ENCODE measurements at regions not wholly inside any gene's neighbourhood (a gene's known extent, or its start where the extent isn't known, plus 50 kb on each side); places are given as distances from the start of the nearest gene placed in this dataset.

DNA sequence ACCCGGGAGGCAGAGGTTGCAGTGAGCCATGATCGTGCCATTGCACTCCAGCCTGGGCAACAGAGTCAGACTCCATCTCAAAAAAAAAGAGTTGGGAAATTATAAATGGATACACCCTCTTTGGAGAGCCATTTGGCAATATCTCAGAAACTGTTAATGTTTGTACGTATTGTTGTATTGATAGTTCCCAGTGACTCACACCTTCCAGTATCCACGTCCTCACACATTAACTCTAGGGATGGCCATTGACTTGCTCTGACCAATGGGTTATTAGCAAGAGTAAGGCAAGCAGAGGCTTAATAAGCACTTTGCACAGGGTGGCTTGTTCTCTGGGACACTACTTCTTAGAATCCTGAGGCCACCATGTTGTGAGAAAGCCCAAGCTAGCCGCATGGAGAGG is 107.6 kb upstream of the LHX1 start:
- H2BK15ac ChIP-seq (ENCODE audit: low read depth, poor library complexity, severe bottlenecking): no peak overlapping the region
- H2BK5ac ChIP-seq (ENCODE audit: low read depth, low read length, poor library complexity, severe bottlenecking): no peak overlapping the region
- no peak overlapping the region for H3K4ac ChIP-seq (ENCODE audit: low read depth in 1 of 2, low read length in 2 of 2)
- peaks cover 42 to 43% of the 10 kb centered on the region in 2 experiments for H3K27me3 ChIP-seq (ENCODE audit: control insufficient read depth in 1 of 2, insufficient read depth in 1 of 2, low read length in 2 of 2)
- no peaks in the 10 kb centered on the region for H3K9me3 ChIP-seq (ENCODE audit: control insufficient read depth, low read length)
- H3K27ac ChIP-seq (ENCODE audit: low read length, poor library complexity, severe bottlenecking): no peak overlapping the region
- H3K9ac ChIP-seq (ENCODE audit: low read length): no peak overlapping the region
- WGBS: 87% methylated on average over 4 of the region's 5 CpGs
- no peak overlapping the region for H3K4me3 ChIP-seq (ENCODE audit: insufficient read depth in 1 of 2, low read depth in 1 of 2, low read length in 2 of 2)
- H2BK12ac ChIP-seq (ENCODE audit: low read length in 2 of 2): no peak overlapping the region
- H2AK5ac ChIP-seq (ENCODE audit: low read length, severe bottlenecking): no peak overlapping the region
- H3K4me2 ChIP-seq (ENCODE audit: low read length, poor library complexity, severe bottlenecking): no peak overlapping the region
- no peak overlapping the region for H2AFZ ChIP-seq (ENCODE audit: low read depth, low read length)
- no peak overlapping the region for H4K8ac ChIP-seq (ENCODE audit: low read length)
- no peak overlapping the region for H4K91ac ChIP-seq (ENCODE audit: low read length)
- H3K14ac ChIP-seq (ENCODE audit: low read length in 2 of 2): no peak overlapping the region
- no peak overlapping the region for H2BK120ac ChIP-seq (ENCODE audit: low read depth, low read length)
- no peak for DNase-seq
- H3K36me3 ChIP-seq (ENCODE audit: control insufficient read depth in 1 of 2, insufficient read depth in 2 of 2, low read depth in 1 of 2, low read length in 2 of 2): no peaks in the 10 kb centered on the region
- H3K4me1 ChIP-seq (ENCODE audit: control insufficient read depth, insufficient read depth, low read depth, low read length): no peaks in the 10 kb centered on the region
- H3K23ac ChIP-seq (ENCODE audit: low read length in 2 of 2): no peak overlapping the region
- no peaks in the 10 kb centered on the region for H3K79me1 ChIP-seq (replicated peaks; ENCODE audit: low read length, poor library complexity, severe bottlenecking)
- no peak overlapping the region for H3K18ac ChIP-seq (ENCODE audit: low read depth in 1 of 2, low read length in 2 of 2)

DNA sequence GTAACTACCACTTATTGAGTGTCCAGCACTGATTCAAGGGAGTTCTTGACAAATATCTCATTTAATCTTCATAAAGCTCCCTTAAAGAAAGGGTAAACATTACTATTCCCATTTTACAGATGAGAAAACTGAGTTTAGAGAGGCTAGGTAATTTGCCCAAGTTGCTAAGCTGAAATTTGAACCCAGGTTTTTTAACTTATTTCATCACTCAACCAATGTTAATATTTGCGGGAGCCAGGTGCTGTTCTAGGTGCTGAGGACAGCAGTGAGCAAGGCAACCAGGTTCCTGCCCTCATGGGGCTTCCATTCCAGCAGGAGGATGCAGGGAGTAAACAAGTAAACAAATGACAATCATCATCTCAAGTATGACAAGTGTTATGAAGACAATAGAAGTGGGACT is 104.0 kb upstream of the LHX1 start:
- H2AK5ac ChIP-seq (ENCODE audit: low read length, severe bottlenecking): no peak overlapping the region
- H4K91ac ChIP-seq (ENCODE audit: low read length): no peak overlapping the region
- H3K4me3 ChIP-seq (ENCODE audit: insufficient read depth in 1 of 2, low read depth in 1 of 2, low read length in 2 of 2): no peak overlapping the region
- peaks cover 12 to 21% of the 10 kb centered on the region in 2 experiments for H3K27me3 ChIP-seq (ENCODE audit: control insufficient read depth in 1 of 2, insufficient read depth in 1 of 2, low read length in 2 of 2)
- WGBS: 100% methylated on average over 1 of the region's 1 CpG
- no peak for DNase-seq
- H3K18ac ChIP-seq (ENCODE audit: low read depth in 1 of 2, low read length in 2 of 2): no peak overlapping the region
- no peak overlapping the region for H2BK5ac ChIP-seq (ENCODE audit: low read depth, low read length, poor library complexity, severe bottlenecking)
- H3K9me3 ChIP-seq (ENCODE audit: control insufficient read depth, low read length): no peaks in the 10 kb centered on the region
- H3K4me1 ChIP-seq (ENCODE audit: control insufficient read depth, insufficient read depth, low read depth, low read length): peaks cover 5% of the 10 kb centered on the region
- no peak overlapping the region for H3K9ac ChIP-seq (ENCODE audit: low read length)
- no peak overlapping the region for H3K27ac ChIP-seq (ENCODE audit: low read length, poor library complexity, severe bottlenecking)
- no peak overlapping the region for H2BK15ac ChIP-seq (ENCODE audit: low read depth, poor library complexity, severe bottlenecking)
- H3K4ac ChIP-seq (ENCODE audit: low read depth in 1 of 2, low read length in 2 of 2): no peak overlapping the region
- H3K79me1 ChIP-seq (replicated peaks; ENCODE audit: low read length, poor library complexity, severe bottlenecking): no peaks in the 10 kb centered on the region
- H3K23ac ChIP-seq (ENCODE audit: low read length in 2 of 2): no peak overlapping the region
- H3K36me3 ChIP-seq (ENCODE audit: control insufficient read depth in 1 of 2, insufficient read depth in 2 of 2, low read depth in 1 of 2, low read length in 2 of 2): no peaks in the 10 kb centered on the region
- no peak overlapping the region for H3K14ac ChIP-seq (ENCODE audit: low read length in 2 of 2)
- H2AFZ ChIP-seq (ENCODE audit: low read depth, low read length): no peak overlapping the region
- H2BK12ac ChIP-seq (ENCODE audit: low read length in 2 of 2): no peak overlapping the region
- no peak overlapping the region for H2BK120ac ChIP-seq (ENCODE audit: low read depth, low read length)
- H4K8ac ChIP-seq (ENCODE audit: low read length): no peak overlapping the region
- H3K4me2 ChIP-seq (ENCODE audit: low read length, poor library complexity, severe bottlenecking): no peak overlapping the region

DNA sequence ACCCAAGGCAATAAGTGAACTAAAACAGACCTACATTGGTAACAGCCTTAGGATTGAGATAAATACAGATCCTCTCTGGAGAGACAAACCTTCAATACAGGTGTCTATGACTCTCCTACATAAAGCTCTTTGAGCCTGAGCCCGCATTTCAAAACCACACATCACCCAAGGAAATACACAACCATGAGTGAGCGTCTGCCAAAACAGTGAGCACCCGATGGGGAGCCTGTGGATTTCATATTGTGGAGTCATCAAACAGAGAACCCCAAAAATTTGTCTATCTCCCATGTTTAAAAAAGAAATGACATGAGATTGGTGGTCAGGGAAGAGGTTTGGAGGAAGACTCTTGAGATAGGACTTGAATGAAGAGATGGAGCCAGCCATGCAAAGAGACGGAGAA is 102.2 kb upstream of the LHX1 start:
- no peak overlapping the region for H4K8ac ChIP-seq (ENCODE audit: low read length)
- H3K9me3 ChIP-seq (ENCODE audit: control insufficient read depth, low read length): no peaks in the 10 kb centered on the region
- H2BK5ac ChIP-seq (ENCODE audit: low read depth, low read length, poor library complexity, severe bottlenecking): no peak overlapping the region
- no peak for DNase-seq
- no peaks in the 10 kb centered on the region for H3K79me1 ChIP-seq (replicated peaks; ENCODE audit: low read length, poor library complexity, severe bottlenecking)
- peaks cover 4 to 20% of the 10 kb centered on the region in 2 experiments for H3K27me3 ChIP-seq (ENCODE audit: control insufficient read depth in 1 of 2, insufficient read depth in 1 of 2, low read length in 2 of 2)
- no peak overlapping the region for H3K4me3 ChIP-seq (ENCODE audit: insufficient read depth in 1 of 2, low read depth in 1 of 2, low read length in 2 of 2)
- 92% methylated on average over 3 of the region's 4 CpGs for WGBS
- no peak overlapping the region for H2BK15ac ChIP-seq (ENCODE audit: low read depth, poor library complexity, severe bottlenecking)
- no peak overlapping the region for H2AK5ac ChIP-seq (ENCODE audit: low read length, severe bottlenecking)
- H3K27ac ChIP-seq (ENCODE audit: low read length, poor library complexity, severe bottlenecking): no peak overlapping the region
- H3K18ac ChIP-seq (ENCODE audit: low read depth in 1 of 2, low read length in 2 of 2): no peak overlapping the region
- H3K4ac ChIP-seq (ENCODE audit: low read depth in 1 of 2, low read length in 2 of 2): no peak overlapping the region
- no peak overlapping the region for H4K91ac ChIP-seq (ENCODE audit: low read length)
- no peaks in the 10 kb centered on the region for H3K36me3 ChIP-seq (ENCODE audit: control insufficient read depth in 1 of 2, insufficient read depth in 2 of 2, low read depth in 1 of 2, low read length in 2 of 2)
- H2BK12ac ChIP-seq (ENCODE audit: low read length in 2 of 2): no peak overlapping the region
- no peak overlapping the region for H3K9ac ChIP-seq (ENCODE audit: low read length)
- no peak overlapping the region for H2BK120ac ChIP-seq (ENCODE audit: low read depth, low read length)
- peaks cover 5% of the 10 kb centered on the region for H3K4me1 ChIP-seq (ENCODE audit: control insufficient read depth, insufficient read depth, low read depth, low read length)
- H3K4me2 ChIP-seq (ENCODE audit: low read length, poor library complexity, severe bottlenecking): no peak overlapping the region
- no peak overlapping the region for H2AFZ ChIP-seq (ENCODE audit: low read depth, low read length)
- H3K14ac ChIP-seq (ENCODE audit: low read length in 2 of 2): no peak overlapping the region
- no peak overlapping the region for H3K23ac ChIP-seq (ENCODE audit: low read length in 2 of 2)

DNA sequence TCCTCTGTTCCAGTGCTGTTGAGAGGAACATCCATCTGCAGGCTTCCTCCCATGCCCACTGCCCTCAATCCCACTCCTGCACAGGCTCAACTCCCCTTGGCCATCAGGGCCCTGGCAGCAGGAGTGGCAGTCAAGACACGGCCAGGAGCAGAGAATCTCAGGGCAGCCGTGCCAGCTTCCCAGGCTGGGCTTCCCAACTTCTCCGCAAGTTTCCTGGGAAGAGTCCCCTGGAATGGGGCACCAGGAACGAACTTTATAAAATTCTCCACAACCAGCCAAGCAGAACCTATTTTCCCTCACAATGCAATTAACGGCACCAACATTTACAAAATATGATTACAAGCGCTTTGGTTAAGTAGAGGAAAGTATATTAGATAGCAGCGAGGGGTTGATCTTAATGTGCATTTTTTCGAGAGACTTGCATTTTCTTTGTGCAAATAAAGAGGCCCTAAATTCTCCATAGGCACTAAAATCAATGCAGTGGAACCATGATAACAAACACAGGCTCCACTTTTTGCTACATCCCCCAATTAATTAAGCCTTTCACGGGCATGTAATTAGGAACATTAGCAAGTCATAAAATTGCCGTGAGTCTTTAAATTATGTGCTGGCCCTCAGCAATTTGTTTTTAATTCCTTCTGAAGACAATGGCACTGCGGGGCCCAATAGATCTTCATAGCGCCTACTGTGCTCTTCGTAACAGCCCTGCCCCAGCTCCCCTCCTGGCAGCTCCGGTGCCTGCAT is 99.9 kb upstream of the LHX1 start:
- WGBS: 60% methylated on average over 13 of the region's 14 CpGs
- no peak overlapping the region for H3K18ac ChIP-seq (ENCODE audit: low read depth in 1 of 2, low read length in 2 of 2)
- H3K4me1 ChIP-seq (ENCODE audit: control insufficient read depth, insufficient read depth, low read depth, low read length): peaks cover 5% of the 10 kb centered on the region
- H3K4me2 ChIP-seq (ENCODE audit: low read length, poor library complexity, severe bottlenecking): no peak overlapping the region
- H2BK12ac ChIP-seq (ENCODE audit: low read length in 2 of 2): no peak overlapping the region
- no peak overlapping the region for H2AFZ ChIP-seq (ENCODE audit: low read depth, low read length)
- H2AK5ac ChIP-seq (ENCODE audit: low read length, severe bottlenecking): no peak overlapping the region
- H3K36me3 ChIP-seq (ENCODE audit: control insufficient read depth in 1 of 2, insufficient read depth in 2 of 2, low read depth in 1 of 2, low read length in 2 of 2): no peaks in the 10 kb centered on the region
- H3K79me1 ChIP-seq (replicated peaks; ENCODE audit: low read length, poor library complexity, severe bottlenecking): no peaks in the 10 kb centered on the region
- H3K14ac ChIP-seq (ENCODE audit: low read length in 2 of 2): no peak overlapping the region
- H2BK120ac ChIP-seq (ENCODE audit: low read depth, low read length): no peak overlapping the region
- H4K8ac ChIP-seq (ENCODE audit: low read length): no peak overlapping the region
- H3K9me3 ChIP-seq (ENCODE audit: control insufficient read depth, low read length): no peaks in the 10 kb centered on the region
- no peak overlapping the region for H3K23ac ChIP-seq (ENCODE audit: low read length in 2 of 2)
- no peak overlapping the region for H3K27ac ChIP-seq (ENCODE audit: low read length, poor library complexity, severe bottlenecking)
- no peak overlapping the region for H3K4ac ChIP-seq (ENCODE audit: low read depth in 1 of 2, low read length in 2 of 2)
- no peak overlapping the region for H3K4me3 ChIP-seq (ENCODE audit: insufficient read depth in 1 of 2, low read depth in 1 of 2, low read length in 2 of 2)
- no peak overlapping the region for H4K91ac ChIP-seq (ENCODE audit: low read length)
- no peak for DNase-seq
- peaks cover 3 to 30% of the 10 kb centered on the region in 2 experiments for H3K27me3 ChIP-seq (ENCODE audit: control insufficient read depth in 1 of 2, insufficient read depth in 1 of 2, low read length in 2 of 2)
- H2BK15ac ChIP-seq (ENCODE audit: low read depth, poor library complexity, severe bottlenecking): no peak overlapping the region
- no peak overlapping the region for H2BK5ac ChIP-seq (ENCODE audit: low read depth, low read length, poor library complexity, severe bottlenecking)
- no peak overlapping the region for H3K9ac ChIP-seq (ENCODE audit: low read length)
